Calu3 (cell line): ENCODE measurements at regions not wholly inside any gene's neighbourhood (a gene's known extent, or its start where the extent isn't known, plus 50 kb on each side); places are given as distances from the start of the nearest gene placed in this dataset.
"Not testable (repeated sequence)": the region's sequence is repeated elsewhere in the genome, so short reads cannot be mapped to it uniquely, and the experiment has no call there.

ENCODE experiments used
- BruUV-seq: library from RNA; stranded (reverse); fragments of 400-500 nt; replicated peaks from 2 replicates; lab custom pipeline; 2021; lab: Mats Ljungman, UMichigan
- CTCF ChIA-PET: fragments of 300-600 bp; sonication (Branson Sonifier 250); formaldehyde crosslinking; loops from one replicate; lab custom pipeline; 2022; ENCODE audit warnings: antibody characterized with exemption; lab: Charles Lee
- DNase-seq: peaks from one replicate; pipeline ENCODE4 v3.0.0; 2022
- H3K27ac Mint-ChIP-seq: one replicate; pipeline ENCODE4 v1.8.0; 2022; ENCODE audit warnings: mixed read lengths; ENCODE audit not compliant: unreplicated experiment
- H3K27me3 Mint-ChIP-seq: one replicate; pipeline ENCODE4 v1.8.0; 2022; ENCODE audit warnings: mixed read lengths; ENCODE audit not compliant: unreplicated experiment
- H3K36me3 Mint-ChIP-seq: one replicate; pipeline ENCODE4 v1.8.0; 2022; ENCODE audit warnings: mild to moderate bottlenecking, moderate library complexity, mixed read lengths; ENCODE audit not compliant: insufficient read depth, unreplicated experiment
- H3K4me1 Mint-ChIP-seq: one replicate; pipeline ENCODE4 v1.8.0; 2022; ENCODE audit warnings: mild to moderate bottlenecking, low read depth, mixed read lengths; ENCODE audit not compliant: unreplicated experiment
- H3K4me3 Mint-ChIP-seq: one replicate; pipeline ENCODE4 v1.8.0; 2022; ENCODE audit warnings: mild to moderate bottlenecking, low read depth, moderate library complexity, mixed read lengths; ENCODE audit not compliant: unreplicated experiment
- H3K9me3 Mint-ChIP-seq: one replicate; pipeline ENCODE4 v1.8.0; 2022; ENCODE audit warnings: low read depth, mixed read lengths; ENCODE audit not compliant: unreplicated experiment
- intact Hi-C: fragments of 100-400 bp; cut with micrococcal nuclease; formaldehyde crosslinking; loops from one replicate; pipeline ENCODE4 v1.10.0; 2022; ENCODE audit not compliant: unreplicated experiment
- TF ChIP-seq, protein P1 (sequence below): fragments of 200-600 bp; IDR thresholded peaks from one replicate; pipeline ENCODE4 v1.8.0; 2022; ENCODE audit warnings: antibody characterized with exemption; ENCODE audit not compliant: unreplicated experiment

DNA sequence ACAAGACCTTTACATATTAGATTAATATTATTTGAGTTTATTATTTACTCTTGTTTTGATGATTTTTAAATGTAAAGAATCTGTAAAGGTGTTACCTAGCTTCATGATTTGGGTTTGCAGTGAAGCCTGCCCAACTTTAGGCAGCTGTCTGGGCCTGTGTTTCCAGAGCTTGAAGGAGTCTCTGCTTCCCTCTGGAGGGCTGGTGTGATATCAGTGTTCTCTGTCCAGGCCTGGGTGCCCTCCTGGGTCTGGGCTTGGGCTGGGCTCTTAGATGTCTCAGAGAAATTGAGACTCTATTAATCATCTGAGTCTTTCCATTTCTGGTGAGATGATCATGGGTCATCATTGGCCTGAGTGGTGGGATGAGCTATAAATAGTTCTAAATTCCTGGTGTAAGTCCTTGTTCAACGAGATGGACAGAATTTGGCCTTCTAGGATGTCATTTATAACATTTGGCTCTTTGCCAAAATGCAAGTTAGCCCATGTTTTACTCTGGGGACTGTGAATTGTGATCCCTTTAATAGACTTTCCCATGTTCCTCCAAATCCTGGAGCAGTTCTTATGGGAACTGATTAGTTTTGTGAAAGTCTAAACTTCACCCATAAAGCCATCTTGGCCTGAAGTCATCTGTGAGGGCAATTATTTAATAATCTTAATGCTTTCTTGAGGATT, 397.3 kb downstream of the TMEM121 start:
- H3K4me3 Mint-ChIP-seq, BruUV-seq, CTCF ChIA-PET, intact Hi-C loops, DNase-seq, H3K4me1 Mint-ChIP-seq, H3K9me3 Mint-ChIP-seq, H3K27ac Mint-ChIP-seq, H3K36me3 Mint-ChIP-seq: not testable (repeated sequence)
- H3K27me3 Mint-ChIP-seq: peaks cover 67% of the 10 kb centered on the region

DNA sequence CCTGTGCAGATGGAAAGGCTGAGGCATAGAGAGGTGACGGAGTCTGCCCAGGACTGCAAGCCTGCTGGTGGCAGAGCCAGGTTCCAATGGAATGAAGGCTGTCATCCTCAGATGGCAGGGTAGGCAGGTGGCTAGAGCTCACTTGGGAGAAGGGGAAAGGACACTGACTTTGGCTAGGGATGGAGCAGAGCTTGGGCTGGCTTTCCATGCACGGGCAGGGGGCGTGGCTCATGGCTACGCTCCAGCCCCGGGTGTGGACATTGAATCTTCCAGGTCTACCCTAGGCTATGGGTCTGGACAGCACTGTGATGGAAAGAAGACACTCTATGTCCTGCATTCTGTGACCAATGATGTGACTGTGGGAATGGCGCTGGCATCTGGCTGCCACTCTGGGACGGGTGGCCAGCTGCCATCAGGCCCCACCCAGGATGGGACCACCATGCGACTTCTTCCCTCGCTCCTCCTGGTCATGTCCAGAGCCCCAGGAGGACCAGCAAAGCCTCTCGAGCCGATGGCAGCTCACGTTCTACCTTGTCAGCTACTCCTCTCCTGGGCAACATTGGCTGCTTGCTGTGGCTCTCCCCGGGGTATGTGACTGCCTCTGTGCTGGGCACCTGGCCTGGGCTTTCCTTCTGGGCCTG, 398.7 kb downstream of the TMEM121 start:
- H3K4me1 Mint-ChIP-seq: no peaks in the 10 kb centered on the region
- H3K36me3 Mint-ChIP-seq: no peaks in the 10 kb centered on the region
- H3K27me3 Mint-ChIP-seq: peaks cover 64% of the 10 kb centered on the region
- DNase-seq: no peak
- H3K4me3 Mint-ChIP-seq: no peak overlapping the region
- H3K9me3 Mint-ChIP-seq: no peaks in the 10 kb centered on the region
- BruUV-seq: no TSS peak
- intact Hi-C loops: no loop called here
- TF ChIP-seq, protein P1, sequence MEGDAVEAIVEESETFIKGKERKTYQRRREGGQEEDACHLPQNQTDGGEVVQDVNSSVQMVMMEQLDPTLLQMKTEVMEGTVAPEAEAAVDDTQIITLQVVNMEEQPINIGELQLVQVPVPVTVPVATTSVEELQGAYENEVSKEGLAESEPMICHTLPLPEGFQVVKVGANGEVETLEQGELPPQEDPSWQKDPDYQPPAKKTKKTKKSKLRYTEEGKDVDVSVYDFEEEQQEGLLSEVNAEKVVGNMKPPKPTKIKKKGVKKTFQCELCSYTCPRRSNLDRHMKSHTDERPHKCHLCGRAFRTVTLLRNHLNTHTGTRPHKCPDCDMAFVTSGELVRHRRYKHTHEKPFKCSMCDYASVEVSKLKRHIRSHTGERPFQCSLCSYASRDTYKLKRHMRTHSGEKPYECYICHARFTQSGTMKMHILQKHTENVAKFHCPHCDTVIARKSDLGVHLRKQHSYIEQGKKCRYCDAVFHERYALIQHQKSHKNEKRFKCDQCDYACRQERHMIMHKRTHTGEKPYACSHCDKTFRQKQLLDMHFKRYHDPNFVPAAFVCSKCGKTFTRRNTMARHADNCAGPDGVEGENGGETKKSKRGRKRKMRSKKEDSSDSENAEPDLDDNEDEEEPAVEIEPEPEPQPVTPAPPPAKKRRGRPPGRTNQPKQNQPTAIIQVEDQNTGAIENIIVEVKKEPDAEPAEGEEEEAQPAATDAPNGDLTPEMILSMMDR: no peak
- no peak overlapping the region for H3K27ac Mint-ChIP-seq
- CTCF ChIA-PET: no interaction called here

DNA sequence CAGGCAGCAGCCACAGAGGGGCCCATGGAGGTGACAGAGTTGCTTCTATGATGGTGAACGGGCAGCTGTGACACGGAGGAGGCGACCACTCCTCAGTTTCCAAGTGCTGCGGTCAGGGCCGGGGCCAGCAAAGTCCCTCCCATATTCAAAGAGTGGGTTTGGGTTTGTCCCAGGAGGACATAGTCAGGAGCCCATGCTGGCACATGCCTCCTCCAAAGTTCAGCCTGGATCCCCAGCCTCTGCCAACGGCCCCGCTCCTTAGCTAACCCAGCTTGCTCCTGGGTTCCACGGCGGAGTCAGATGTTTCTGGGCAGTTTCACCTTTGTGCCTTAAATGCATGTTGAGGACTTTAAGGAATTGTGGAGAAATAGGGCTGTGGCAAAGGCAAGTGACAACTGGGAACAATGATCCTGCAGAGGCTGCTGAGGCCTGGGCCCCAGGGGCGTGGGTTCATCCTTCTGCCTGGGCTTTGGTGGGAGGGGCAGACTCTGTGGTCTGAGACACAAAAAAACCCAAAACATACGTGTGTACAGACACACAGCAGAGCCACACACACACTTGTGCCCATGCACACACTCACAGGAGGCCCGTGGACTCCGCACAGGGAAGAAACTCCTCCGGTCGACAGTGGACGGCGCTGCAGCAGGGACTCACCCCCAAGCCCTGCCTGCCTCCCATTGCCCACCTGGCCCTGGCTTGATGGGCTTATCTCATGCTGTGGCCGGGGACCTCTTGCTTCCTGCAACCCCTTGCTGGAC, 399.4 kb downstream of the TMEM121 start:
- peaks cover 64% of the 10 kb centered on the region for H3K27me3 Mint-ChIP-seq
- no peaks in the 10 kb centered on the region for H3K36me3 Mint-ChIP-seq
- no peak overlapping the region for H3K27ac Mint-ChIP-seq
- intact Hi-C loops: no loop called here
- no TSS peak for BruUV-seq
- H3K9me3 Mint-ChIP-seq: no peaks in the 10 kb centered on the region
- H3K4me1 Mint-ChIP-seq: no peaks in the 10 kb centered on the region
- CTCF ChIA-PET: no interaction called here
- no peak overlapping the region for H3K4me3 Mint-ChIP-seq
- TF ChIP-seq, protein P1: no peak
- no peak for DNase-seq

DNA sequence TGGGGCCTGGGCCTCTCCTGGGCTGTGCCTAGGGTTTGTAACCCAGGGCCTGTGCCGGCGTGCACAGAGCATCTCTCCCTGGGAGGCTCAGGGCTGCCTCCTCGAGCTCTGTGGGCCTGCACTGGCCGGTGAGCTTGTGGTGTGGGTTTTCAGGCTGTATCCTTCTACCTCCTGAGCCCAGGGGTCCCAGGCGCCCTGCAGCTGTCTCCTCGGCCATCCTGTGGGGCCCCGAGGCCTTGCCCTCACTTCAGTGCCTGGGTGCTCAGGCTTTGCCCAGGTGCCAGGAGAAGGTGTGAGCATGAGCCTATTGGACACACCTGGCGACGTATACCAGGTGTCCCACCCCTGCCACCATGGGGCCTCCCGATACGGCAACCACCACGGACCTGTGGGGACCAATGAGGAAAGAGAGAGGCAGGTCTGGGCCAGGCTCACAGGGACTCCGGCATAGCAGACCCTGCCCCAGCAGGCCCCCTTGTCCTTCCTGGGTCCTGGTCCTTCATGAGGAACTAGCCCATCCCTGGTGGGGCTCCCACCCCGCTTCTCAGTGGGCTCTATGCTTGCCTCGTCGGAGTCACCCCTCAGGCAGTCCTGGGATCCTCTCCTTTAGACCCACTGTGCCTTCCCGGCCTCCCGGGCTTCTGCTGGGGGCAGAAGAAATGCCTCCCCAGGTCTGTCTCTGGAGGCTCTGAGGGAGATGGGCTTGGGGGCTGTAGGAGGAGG, 400.2 kb downstream of the TMEM121 start:
- intact Hi-C loops: no loop called here
- no peak overlapping the region for H3K27ac Mint-ChIP-seq
- CTCF ChIA-PET: no interaction called here
- H3K4me1 Mint-ChIP-seq: no peaks in the 10 kb centered on the region
- H3K36me3 Mint-ChIP-seq: no peaks in the 10 kb centered on the region
- no peak overlapping the region for H3K4me3 Mint-ChIP-seq
- no peak for DNase-seq
- no TSS peak for BruUV-seq
- peaks cover 69% of the 10 kb centered on the region for H3K27me3 Mint-ChIP-seq
- H3K9me3 Mint-ChIP-seq: no peaks in the 10 kb centered on the region
- TF ChIP-seq, protein P1: no peak
